ENCODE measurements at regions not wholly inside any gene's neighbourhood (a gene's known extent, or its start where the extent isn't known, plus 50 kb on each side); places are given as distances from the start of the nearest gene placed in this dataset.

DNA sequence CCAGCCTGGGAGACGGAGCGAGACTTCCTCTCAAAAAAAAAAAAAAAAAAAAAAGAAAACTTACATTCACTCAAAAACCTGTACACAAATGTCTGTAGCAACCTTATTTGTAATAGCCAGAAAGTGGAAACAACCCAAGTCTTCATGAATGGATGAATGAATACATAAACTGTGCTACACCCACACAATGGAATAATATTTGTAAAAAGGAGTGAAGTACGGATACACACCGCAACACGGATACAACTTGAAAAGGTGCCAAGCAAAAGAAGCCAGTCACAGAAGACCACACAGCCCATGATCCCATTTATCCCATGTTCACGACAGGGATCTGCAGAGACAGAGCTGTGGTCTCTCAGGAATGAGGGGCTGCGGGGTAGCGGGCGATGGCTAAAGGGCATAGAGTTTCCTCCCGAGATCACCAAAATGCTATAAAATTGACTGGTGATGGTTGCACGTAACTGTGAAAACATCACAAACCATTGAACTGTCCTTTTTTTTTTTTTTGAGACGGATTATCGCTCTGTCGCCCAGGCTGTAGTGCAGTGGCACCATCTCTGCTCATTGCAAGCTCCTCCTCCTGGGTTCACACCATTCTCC, 76.2 kb upstream of the COL5A1 start:
- POLR2A ChIA-PET = no interaction called here
- no peak for DNase-seq (ENCODE audit: extremely low spot score)
- TF ChIP-seq, protein P1, sequence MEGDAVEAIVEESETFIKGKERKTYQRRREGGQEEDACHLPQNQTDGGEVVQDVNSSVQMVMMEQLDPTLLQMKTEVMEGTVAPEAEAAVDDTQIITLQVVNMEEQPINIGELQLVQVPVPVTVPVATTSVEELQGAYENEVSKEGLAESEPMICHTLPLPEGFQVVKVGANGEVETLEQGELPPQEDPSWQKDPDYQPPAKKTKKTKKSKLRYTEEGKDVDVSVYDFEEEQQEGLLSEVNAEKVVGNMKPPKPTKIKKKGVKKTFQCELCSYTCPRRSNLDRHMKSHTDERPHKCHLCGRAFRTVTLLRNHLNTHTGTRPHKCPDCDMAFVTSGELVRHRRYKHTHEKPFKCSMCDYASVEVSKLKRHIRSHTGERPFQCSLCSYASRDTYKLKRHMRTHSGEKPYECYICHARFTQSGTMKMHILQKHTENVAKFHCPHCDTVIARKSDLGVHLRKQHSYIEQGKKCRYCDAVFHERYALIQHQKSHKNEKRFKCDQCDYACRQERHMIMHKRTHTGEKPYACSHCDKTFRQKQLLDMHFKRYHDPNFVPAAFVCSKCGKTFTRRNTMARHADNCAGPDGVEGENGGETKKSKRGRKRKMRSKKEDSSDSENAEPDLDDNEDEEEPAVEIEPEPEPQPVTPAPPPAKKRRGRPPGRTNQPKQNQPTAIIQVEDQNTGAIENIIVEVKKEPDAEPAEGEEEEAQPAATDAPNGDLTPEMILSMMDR (IDR thresholded peaks at IDR 0.05; ENCODE audit: control extremely low read depth, extremely low read depth, low read depth, missing control alignments) = no peak
- CTCF ChIA-PET = interaction anchor here (1.0 kb wide), 1 partner anchor 9 kb away, joined by 3 read pairs; no protein-coding TSS in a partner anchor

DNA sequence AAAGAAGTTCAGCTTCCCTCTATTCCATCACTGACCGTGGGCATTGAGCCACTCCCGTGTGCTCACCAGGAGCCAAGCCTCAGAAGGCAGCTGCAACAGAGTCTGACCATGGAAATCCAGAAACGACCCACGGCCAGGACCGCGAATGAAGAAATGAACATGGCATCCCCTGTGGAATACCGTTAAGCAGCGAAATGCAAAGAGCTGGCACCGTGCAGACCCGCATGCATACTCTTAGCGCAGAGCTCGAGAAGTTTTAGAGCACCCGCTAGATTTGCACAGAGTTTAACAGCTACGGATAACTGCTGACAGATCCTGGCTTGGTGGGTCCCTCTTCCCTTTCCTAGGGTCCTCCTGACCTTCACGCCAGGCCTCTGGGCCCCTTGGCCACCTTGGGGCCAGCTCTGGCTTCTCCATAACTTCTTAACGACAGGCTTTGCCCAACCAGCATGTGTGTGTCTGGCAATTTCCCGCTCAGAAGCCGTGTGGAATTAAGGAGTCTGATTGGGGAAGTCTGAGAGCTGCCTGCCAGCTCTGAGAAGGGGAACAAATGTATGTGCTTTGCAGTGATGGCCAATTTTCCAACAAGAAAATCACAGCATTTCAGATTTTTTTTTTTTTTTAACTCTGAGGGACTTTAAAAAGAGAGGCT, 75.3 kb upstream of the COL5A1 start:
- POLR2A ChIA-PET = no interaction called here
- TF ChIP-seq, protein P1 (IDR thresholded peaks at IDR 0.05; ENCODE audit: control extremely low read depth, extremely low read depth, low read depth, missing control alignments) = no peak
- DNase-seq (ENCODE audit: extremely low spot score) = no peak
- CTCF ChIA-PET = interaction anchor here (1.0 to 1.6 kb wide), 2 partner anchors 9 to 10 kb away, joined by 3 to 5 read pairs; no protein-coding TSS in a partner anchor

DNA sequence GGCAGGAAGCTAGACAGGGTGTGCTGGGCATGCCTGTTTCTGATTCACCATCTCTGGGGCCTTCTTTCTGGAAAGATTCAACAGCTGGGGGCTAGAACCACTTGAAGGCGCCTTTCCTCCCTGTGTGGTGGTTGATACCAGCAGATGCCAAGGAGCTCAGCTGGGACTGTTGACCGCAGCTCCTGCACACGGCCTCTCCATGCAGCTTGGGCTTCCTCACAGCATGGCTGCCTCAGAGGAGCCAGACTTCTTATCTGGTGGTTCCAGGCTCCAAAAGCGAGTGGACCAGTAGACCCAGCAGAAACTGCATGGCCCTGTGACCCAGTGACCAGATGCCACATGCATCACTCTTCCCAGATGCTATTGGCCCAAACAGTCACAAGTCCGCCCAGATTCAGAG, 74.7 kb upstream of the COL5A1 start:
- POLR2A ChIA-PET = no interaction called here
- TF ChIP-seq, protein P1 (IDR thresholded peaks at IDR 0.05; ENCODE audit: control extremely low read depth, extremely low read depth, low read depth, missing control alignments) = no peak
- no peak for DNase-seq (ENCODE audit: extremely low spot score)
- CTCF ChIA-PET = interaction anchor here (1.6 kb wide), 1 partner anchor 9 kb away, joined by 5 read pairs; no protein-coding TSS in a partner anchor

DNA sequence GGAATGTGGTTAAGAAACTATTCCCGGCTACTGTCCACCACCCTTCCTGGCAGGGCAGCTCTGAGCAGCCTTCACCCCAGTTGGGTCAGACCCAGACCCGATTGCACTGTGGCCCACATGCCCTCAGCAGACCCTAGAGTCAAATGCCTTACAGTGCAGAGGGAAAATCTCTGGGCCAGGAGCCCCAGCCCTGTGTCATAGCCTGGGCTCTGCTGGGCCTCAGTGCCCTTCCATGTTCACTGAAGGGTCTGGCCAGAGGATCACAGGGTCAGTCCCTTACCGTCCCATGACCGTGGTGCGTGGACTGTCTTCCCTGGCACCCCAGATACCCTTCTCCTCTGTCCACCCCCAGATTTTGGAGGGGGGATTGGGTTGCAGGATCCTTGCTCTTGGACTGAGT, 73.5 kb upstream of the COL5A1 start:
- POLR2A ChIA-PET = no interaction called here
- DNase-seq (ENCODE audit: extremely low spot score) = no peak
- CTCF ChIA-PET = interaction anchor here (1.6 kb wide), 1 partner anchor 10 kb away, joined by 5 read pairs; no protein-coding TSS in a partner anchor
- TF ChIP-seq, protein P1 (IDR thresholded peaks at IDR 0.05; ENCODE audit: control extremely low read depth, extremely low read depth, low read depth, missing control alignments) = no peak

DNA sequence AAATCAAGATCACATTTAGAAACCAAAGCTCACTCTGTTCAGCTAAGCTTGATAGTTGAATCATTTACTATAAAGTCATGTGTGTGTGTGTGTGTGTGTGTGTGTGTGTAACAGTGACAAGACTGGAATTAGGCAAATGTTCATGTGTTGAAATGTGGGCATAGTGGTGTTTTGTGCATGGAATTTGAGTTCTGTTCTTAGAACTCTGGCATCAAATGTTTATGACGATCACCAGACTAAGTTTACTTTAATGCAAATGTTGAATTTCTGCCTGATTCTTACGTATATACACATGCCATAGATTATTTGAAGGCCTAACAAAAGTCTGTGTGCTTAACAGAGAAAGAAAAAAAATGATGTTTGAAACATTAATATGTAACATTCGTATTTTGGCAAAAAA, 72.8 kb upstream of the COL5A1 start:
- ChIA-PET CTCF (no interaction called here), POLR2A (no interaction called here)
- DNase-seq (ENCODE audit: extremely low spot score) = no peak
- TF ChIP-seq, protein P1 (IDR thresholded peaks at IDR 0.05; ENCODE audit: control extremely low read depth, extremely low read depth, low read depth, missing control alignments) = no peak

DNA sequence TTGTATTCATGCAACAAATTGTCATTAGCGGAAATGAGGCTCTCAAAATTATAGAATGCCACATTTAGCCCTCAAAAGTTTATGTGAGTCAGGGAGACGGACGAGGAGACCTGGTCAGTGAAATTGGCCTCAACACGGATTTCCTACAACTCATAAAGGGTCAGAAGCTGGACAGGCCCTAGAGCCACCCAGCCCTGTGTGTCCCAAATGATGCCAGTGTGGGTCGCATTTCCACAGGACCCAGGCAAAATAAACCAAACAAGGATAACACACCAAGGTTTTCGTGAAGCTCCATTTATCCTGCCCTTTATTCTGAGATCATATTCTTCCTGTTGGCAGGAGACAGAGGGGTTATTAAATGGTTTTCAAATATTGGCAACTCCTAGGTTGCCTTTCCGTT, 72.0 kb upstream of the COL5A1 start:
- ChIA-PET CTCF (no interaction called here), POLR2A (no interaction called here)
- DNase-seq (ENCODE audit: extremely low spot score) = no peak

More for the DNA sequence above, 72.0 kb upstream of the COL5A1 start:
- TF ChIP-seq, protein P1 (IDR thresholded peaks at IDR 0.05; ENCODE audit: control extremely low read depth, extremely low read depth, low read depth, missing control alignments) = no peak
